Stomach (tissue), 4 donors: ENCODE measurements at regions not wholly inside any gene's neighbourhood (a gene's known extent, or its start where the extent isn't known, plus 50 kb on each side); places are given as distances from the start of the nearest gene placed in this dataset.

Source experiments
- EP300 ChIP-seq: sonication (generic); formaldehyde crosslinking; IDR thresholded peaks from one replicate; pipeline ENCODE4 v1.6.1; 2017; ENCODE audit warnings: antibody characterized with exemption
- POLR2A ChIP-seq, 4 donors: fragments of 450-650 bp; IDR thresholded peaks; one replicate each; pipeline ENCODE4 v1.6.1; 2016; ENCODE audit warnings: antibody characterized with exemption in 4 of 4, control low read depth in 2 of 4, mild to moderate bottlenecking in 1 of 4, moderate library complexity in 1 of 4
- POLR2AphosphoS5 ChIP-seq, 3 donors: sonication (generic); formaldehyde crosslinking; IDR thresholded peaks; one replicate each; pipeline ENCODE4 v1.6.1; 2016; ENCODE audit warnings: antibody characterized with exemption in 3 of 3
- TF ChIP-seq, protein P1 (sequence below), 7 experiments: fragments of 450-650 bp in 4 of 7; fragments of 200-600 bp in 3 of 7; sonication (generic) in 3 of 7; IDR thresholded peaks; one replicate each; pipeline ENCODE4 v1.5.1; 2016 to 2019; ENCODE audit warnings: antibody characterized with exemption in 7 of 7, control low read depth in 2 of 7, mild to moderate bottlenecking in 1 of 7

DNA sequence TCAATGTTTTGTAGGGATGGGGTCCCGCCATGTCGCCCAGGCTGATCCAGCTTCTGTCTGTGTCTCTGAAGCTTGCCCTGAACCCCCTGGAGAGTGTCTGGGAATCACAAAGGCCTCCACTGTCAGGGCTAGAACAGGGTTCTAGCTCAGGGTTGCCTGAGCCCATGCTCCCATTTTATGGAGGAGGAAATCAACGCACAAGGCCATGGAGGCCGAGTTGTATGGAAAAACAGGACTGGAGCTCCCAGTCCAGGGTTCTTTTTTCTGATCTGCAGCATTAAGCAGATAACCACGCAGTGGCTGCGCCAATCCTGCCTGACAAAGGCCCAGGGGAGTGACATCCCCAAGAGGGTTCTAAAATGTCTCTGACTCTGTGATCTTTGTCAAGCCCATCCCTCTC is 67.6 kb upstream of the NBPF3 start:
- no peak for TF ChIP-seq EP300
- TF ChIP-seq, protein P1, sequence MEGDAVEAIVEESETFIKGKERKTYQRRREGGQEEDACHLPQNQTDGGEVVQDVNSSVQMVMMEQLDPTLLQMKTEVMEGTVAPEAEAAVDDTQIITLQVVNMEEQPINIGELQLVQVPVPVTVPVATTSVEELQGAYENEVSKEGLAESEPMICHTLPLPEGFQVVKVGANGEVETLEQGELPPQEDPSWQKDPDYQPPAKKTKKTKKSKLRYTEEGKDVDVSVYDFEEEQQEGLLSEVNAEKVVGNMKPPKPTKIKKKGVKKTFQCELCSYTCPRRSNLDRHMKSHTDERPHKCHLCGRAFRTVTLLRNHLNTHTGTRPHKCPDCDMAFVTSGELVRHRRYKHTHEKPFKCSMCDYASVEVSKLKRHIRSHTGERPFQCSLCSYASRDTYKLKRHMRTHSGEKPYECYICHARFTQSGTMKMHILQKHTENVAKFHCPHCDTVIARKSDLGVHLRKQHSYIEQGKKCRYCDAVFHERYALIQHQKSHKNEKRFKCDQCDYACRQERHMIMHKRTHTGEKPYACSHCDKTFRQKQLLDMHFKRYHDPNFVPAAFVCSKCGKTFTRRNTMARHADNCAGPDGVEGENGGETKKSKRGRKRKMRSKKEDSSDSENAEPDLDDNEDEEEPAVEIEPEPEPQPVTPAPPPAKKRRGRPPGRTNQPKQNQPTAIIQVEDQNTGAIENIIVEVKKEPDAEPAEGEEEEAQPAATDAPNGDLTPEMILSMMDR (IDR thresholded peaks at IDR 0.05): no peak
- TF ChIP-seq POLR2A (IDR thresholded peaks at IDR 0.05): no peak
- TF ChIP-seq POLR2AphosphoS5 (IDR thresholded peaks at IDR 0.05): no peak
